DMS53 treated with DMSO at 0.1 percent for 48 hours (cell line): ENCODE measurements at regions not wholly inside any gene's neighbourhood (a gene's known extent, or its start where the extent isn't known, plus 50 kb on each side); places are given as distances from the start of the nearest gene placed in this dataset.

Experiments used
- DNase-seq: peaks from one replicate; lab custom pipeline; 2025; ENCODE audit not compliant: unreplicated experiment; lab: John Stamatoyannopoulos, UW

- no peak for DNase-seq
Observed at GRCh38 chr4:147401221-147401620, 79.7 kb upstream of the EDNRA start.

DNA sequence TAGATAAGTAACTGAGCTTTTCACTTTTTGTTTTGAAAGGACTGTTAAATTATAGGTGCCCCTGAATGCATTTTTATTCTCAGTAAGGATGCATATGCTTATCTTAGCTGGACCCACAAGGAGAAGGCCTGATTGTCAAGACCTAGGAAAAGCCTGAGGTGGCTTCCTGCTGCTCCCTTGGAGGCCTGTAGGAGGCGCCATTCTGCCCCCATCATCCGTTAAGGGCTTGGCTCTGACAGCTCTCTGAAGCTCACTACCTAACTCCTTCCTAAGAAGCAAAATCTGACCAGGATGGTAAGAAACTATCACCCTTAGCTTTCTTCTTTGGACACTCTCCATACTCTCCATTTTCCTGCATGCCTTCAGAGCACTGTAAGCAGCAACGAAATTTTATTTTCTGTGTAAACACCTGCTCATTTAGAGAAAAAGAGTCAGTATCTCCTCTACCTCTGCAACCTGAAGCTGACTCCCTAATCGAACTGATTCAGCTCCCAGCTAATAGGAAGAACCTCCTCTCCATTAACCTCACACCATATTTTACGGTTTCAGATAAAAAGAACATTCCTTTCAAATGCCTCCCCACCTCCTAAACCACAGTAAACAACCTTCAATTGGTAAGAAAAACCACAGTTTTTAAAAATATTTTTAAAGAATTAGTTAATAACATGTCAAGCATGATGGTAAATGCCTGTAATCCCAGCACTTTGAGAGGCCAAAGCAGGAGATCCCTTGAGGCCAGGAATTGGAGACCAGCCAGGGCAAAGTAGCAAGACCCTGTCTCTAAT, 73.4 kb upstream of the EDNRA start:
- DNase-seq = no peak

- no peak for DNase-seq
Observed at GRCh38 chr4:147408189-147408588, 72.7 kb upstream of the EDNRA start.

GRCh38 chr4:147409350-147409749, 71.5 kb upstream of the EDNRA start:
- no peak for DNase-seq

DNA sequence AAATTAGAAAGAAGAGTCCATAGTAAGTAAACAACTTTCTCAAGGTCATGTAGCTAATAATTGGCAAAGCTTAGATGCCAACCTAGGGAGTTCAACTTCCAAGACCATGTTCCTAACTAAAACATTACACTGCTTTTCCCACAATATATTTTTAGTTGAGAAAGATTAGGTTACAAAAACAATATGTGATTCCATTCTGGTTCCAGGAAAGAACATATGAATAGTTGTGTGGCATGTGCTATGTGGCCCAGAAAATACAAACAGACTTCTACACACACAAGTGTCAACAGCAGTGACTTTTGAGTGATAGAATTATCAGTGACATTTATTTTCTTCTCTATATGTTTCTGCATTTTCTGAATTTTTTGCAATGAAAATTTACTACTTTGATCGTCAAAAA, 62.7 kb upstream of the EDNRA start:
- no peak for DNase-seq

DNA sequence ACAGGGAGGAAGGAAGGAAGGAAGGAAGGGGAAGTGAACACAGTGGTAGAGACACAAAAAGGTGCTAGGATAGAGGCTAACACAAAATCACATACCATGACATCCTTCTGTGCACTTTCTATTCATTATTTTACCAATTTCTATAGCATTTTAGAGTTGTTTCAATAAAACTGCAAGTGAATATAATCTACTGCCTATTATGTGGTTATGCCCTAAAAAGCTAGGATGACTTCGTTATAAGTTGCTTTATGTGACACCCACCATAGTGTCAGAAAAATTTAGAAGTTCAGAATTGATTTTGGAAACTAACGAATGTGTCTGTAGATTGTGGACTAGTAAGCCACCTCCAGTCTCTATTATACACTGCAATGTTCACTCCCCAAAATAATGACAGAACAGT, 59.4 kb upstream of the EDNRA start:
- DNase-seq = no peak

GRCh38 chr4:147423229-147423628, 57.7 kb upstream of the EDNRA start:
- no peak for DNase-seq

DNA sequence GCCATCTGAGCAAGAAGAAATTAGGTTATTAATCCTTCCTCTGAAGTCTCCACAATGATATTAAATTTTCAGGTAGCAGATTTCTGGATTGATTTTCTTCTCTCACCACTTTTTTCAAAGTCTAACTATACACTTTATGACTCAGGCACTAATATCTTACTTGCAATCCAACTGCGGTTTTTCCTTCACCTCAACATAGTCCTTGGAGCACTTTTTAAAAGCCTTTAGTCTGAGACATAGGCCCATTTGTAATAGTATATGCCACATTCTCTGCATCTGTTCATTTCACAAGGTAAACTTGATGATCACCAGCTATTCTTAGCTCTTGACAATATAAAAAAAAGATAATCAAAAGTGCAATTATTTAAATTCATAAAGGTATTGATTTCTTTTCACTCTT, 55.9 kb upstream of the EDNRA start:
- no peak for DNase-seq

DNA sequence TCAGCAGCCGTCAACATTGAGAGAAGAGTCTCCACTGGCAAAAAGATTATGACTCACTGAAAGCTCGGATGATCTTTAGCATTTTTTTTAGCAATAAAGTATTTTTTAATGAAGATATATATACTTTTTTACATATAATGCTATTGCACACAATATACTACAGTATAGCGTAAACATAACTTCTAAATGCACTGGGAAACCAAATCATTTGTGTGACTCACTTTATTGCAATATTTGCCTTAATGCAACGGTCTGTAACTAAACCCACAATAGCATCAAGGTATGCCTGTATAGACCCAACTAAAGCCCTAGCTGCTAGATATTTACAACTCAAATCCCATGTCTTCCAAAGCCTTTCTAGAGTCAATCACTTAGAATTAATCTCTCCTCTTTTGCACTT, 52.3 kb upstream of the EDNRA start:
- peak; percentile 14 for DNase-seq

- DNase-seq = no peak
Observed at GRCh38 chr4:147430111-147430510, 50.8 kb upstream of the EDNRA start.
